GM23338 (cell line): ENCODE measurements at regions not wholly inside any gene's neighbourhood (a gene's known extent, or its start where the extent isn't known, plus 50 kb on each side); places are given as distances from the start of the nearest gene placed in this dataset.

Experiments
- ATAC-seq: fragments of 200-7000 bp; cut with Tn5 transposase; 3 replicates; pipeline ENCODE4 v1.9.1; 2020
- DNase-seq: peaks from one replicate; pipeline ENCODE4 v3.0.0-alpha.2; 2015; ENCODE audit warnings: low spot score
- H2AFZ ChIP-seq: fragments of 200-600 bp; sonication (generic); 2 replicates; pipeline ENCODE4 v1.8.0; 2016; ENCODE audit warnings: antibody characterized with exemption, mild to moderate bottlenecking, moderate library complexity
- H3F3A ChIP-seq: fragments of 200-600 bp; sonication (generic); replicated peaks from 2 replicates; pipeline ENCODE4 v1.8.0; 2017; ENCODE audit warnings: antibody characterized with exemption, mixed run types, low read depth
- H3K27ac ChIP-seq: fragments of 200-600 bp; sonication (generic); 2 replicates; pipeline ENCODE4 v1.6.1; 2016; ENCODE audit warnings: low read depth
- H3K27me3 ChIP-seq: fragments of 200-600 bp; sonication (generic); 2 replicates; pipeline ENCODE4 v1.8.0; 2016; ENCODE audit warnings: mild to moderate bottlenecking, mixed run types, moderate library complexity; ENCODE audit not compliant: insufficient read depth
- H3K36me3 ChIP-seq: fragments of 200-600 bp; sonication (generic); 2 replicates; pipeline ENCODE4 v1.8.0; 2016; ENCODE audit warnings: mild to moderate bottlenecking; ENCODE audit not compliant: insufficient read depth
- H3K4me1 ChIP-seq: fragments of 200-600 bp; sonication (generic); 2 replicates; pipeline ENCODE4 v1.8.0; 2016; ENCODE audit warnings: mild to moderate bottlenecking, moderate library complexity; ENCODE audit not compliant: insufficient read depth
- H3K4me2 ChIP-seq: fragments of 200-600 bp; sonication (generic); 2 replicates; pipeline ENCODE4 v1.7.1; 2017; ENCODE audit warnings: mixed run types
- H3K4me3 ChIP-seq: fragments of 200-600 bp; sonication (generic); 2 replicates; pipeline ENCODE4 v1.6.1; 2016; ENCODE audit warnings: mixed run types
- H3K79me2 ChIP-seq: fragments of 200-600 bp; sonication (generic); replicated peaks from 2 replicates; pipeline ENCODE4 v1.8.0; 2017; ENCODE audit warnings: mild to moderate bottlenecking; ENCODE audit not compliant: insufficient read depth
- H3K9me2 ChIP-seq: fragments of 200-600 bp; sonication (generic); 2 replicates; pipeline ENCODE4 v1.8.0; 2017; ENCODE audit not compliant: insufficient read depth
- H4K20me1 ChIP-seq: fragments of 200-600 bp; sonication (generic); replicated peaks from 2 replicates; pipeline ENCODE4 v1.8.0; 2017; ENCODE audit warnings: mild to moderate bottlenecking; ENCODE audit not compliant: insufficient read depth
- H3K27ac Mint-ChIP-seq: 2 replicates; pipeline ENCODE4 v1.8.0; 2020; ENCODE audit warnings: inconsistent platforms, mild to moderate bottlenecking, moderate library complexity, mixed read lengths
- H3K27me3 Mint-ChIP-seq: 3 replicates; pipeline ENCODE4 v1.8.0; 2022; ENCODE audit warnings: low read depth, mild to moderate bottlenecking, moderate library complexity, mixed read lengths, inconsistent platforms; ENCODE audit not compliant: insufficient read depth, poor library complexity
- H3K36me3 Mint-ChIP-seq: 3 replicates; pipeline ENCODE4 v1.8.0; 2021; ENCODE audit warnings: low read depth, mild to moderate bottlenecking, inconsistent platforms, moderate library complexity, mixed read lengths
- H3K4me1 Mint-ChIP-seq: 3 replicates; pipeline ENCODE4 v1.8.0; 2020; ENCODE audit warnings: mild to moderate bottlenecking, inconsistent platforms, mixed read lengths
- H3K4me3 Mint-ChIP-seq: 3 replicates; pipeline ENCODE4 v1.8.0; 2021; ENCODE audit warnings: moderate library complexity, mild to moderate bottlenecking, inconsistent platforms, mixed read lengths
- H3K9me3 Mint-ChIP-seq: 3 replicates; pipeline ENCODE4 v1.8.0; 2020; ENCODE audit warnings: moderate library complexity, mild to moderate bottlenecking, inconsistent platforms, mixed read lengths
- CREB1 ChIP-seq: fragments of 250-450 bp; sonication (Bioruptor Pico); IDR thresholded peaks from 2 replicates; pipeline ENCODE4 v1.5.0; 2020; ENCODE audit warnings: low read depth, mild to moderate bottlenecking, moderate library complexity
- CTCF ChIP-seq, 2 experiments: fragments of 200-600 bp in 1 of 2; sonication (generic) in 1 of 2; conservative IDR thresholded peaks; 2 replicates each; pipeline versions ENCODE4 v1.5.1 to v1.6.1; 2016 to 2017; ENCODE audit warnings: antibody characterized with exemption in 2 of 2, low read depth in 2 of 2, mild to moderate bottlenecking in 2 of 2, moderate library complexity in 1 of 2
- EZH2 ChIP-seq: fragments of 200-600 bp; sonication (generic); IDR thresholded peaks from one replicate; pipeline ENCODE4 v1.8.0; 2017; ENCODE audit warnings: antibody characterized with exemption, mild to moderate bottlenecking, low read depth; ENCODE audit not compliant: unreplicated experiment
- EZH2phosphoT487 ChIP-seq: fragments of 200-600 bp; sonication (generic); IDR thresholded peaks from one replicate; pipeline ENCODE4 v1.8.1; 2018; ENCODE audit warnings: antibody characterized with exemption; ENCODE audit not compliant: unreplicated experiment
- JUNB ChIP-seq: IDR thresholded peaks from one replicate; pipeline ENCODE4 v1.6.1; 2016; ENCODE audit warnings: antibody characterized with exemption; ENCODE audit not compliant: unreplicated experiment
- NANOG ChIP-seq: IDR thresholded peaks from 2 replicates; pipeline ENCODE4 v1.6.1; 2016; ENCODE audit warnings: antibody characterized with exemption, borderline replicate concordance
- POLR2AphosphoS5 ChIP-seq: IDR thresholded peaks from 2 replicates; pipeline ENCODE4 v1.6.1; 2016; ENCODE audit warnings: antibody characterized with exemption, low read depth
- STAT1 ChIP-seq: IDR thresholded peaks from one replicate; pipeline ENCODE4 v1.6.1; 2016; ENCODE audit warnings: antibody characterized with exemption; ENCODE audit not compliant: unreplicated experiment
- ZNF114 ChIP-seq: fragments of 250-450 bp; sonication (Bioruptor Pico); IDR thresholded peaks from 2 replicates; pipeline ENCODE4 v1.5.0; 2020; ENCODE audit warnings: mild to moderate bottlenecking, moderate library complexity
- ZNF331 ChIP-seq: fragments of 250-450 bp; sonication (Bioruptor Pico); IDR thresholded peaks from 2 replicates; pipeline ENCODE4 v1.5.0; 2020; ENCODE audit warnings: low read depth, mild to moderate bottlenecking, moderate library complexity
- TF ChIP-seq, protein P1 (sequence below): IDR thresholded peaks from 2 replicates; pipeline ENCODE4 v1.6.1; 2016; ENCODE audit warnings: antibody characterized with exemption
- TF ChIP-seq, protein P2 (sequence below): IDR thresholded peaks from one replicate; pipeline ENCODE4 v1.6.1; 2018; ENCODE audit warnings: antibody characterized with exemption; ENCODE audit not compliant: unreplicated experiment
- TF ChIP-seq, protein P3 (sequence below): fragments of 250-450 bp; sonication (Bioruptor Pico); IDR thresholded peaks from 2 replicates; pipeline ENCODE4 v1.5.0; 2020; ENCODE audit warnings: mild to moderate bottlenecking, moderate library complexity

- ATAC-seq (no peak), DNase-seq (no peak)
- H3K4me2 ChIP-seq: no peak overlapping the region
- H3K4me1 ChIP-seq: no peaks in the 10 kb centered on the region
- H3K4me3 ChIP-seq: no peak overlapping the region
- no peaks in the 10 kb centered on the region for H3K9me2 ChIP-seq
- Mint-ChIP-seq H3K4me3 (no peak overlapping the region), H3K9me3 (peaks cover 17% of the 10 kb centered on the region), H3K27me3 (peaks cover 3% of the 10 kb centered on the region), H3K4me1 (no peaks in the 10 kb centered on the region), H3K27ac (no peak overlapping the region), H3K36me3 (no peaks in the 10 kb centered on the region; the same call in 2 of the 3 replicates)
- no peak overlapping the region for H2AFZ ChIP-seq
- H3K79me2 ChIP-seq: no peaks in the 10 kb centered on the region
- H3K27ac ChIP-seq: no peak overlapping the region
- no peaks in the 10 kb centered on the region for H4K20me1 ChIP-seq
- H3K36me3 ChIP-seq: no peaks in the 10 kb centered on the region
- H3K27me3 ChIP-seq: no peaks in the 10 kb centered on the region
- TF ChIP-seq STAT1: no peak
- TF ChIP-seq, protein P1, sequence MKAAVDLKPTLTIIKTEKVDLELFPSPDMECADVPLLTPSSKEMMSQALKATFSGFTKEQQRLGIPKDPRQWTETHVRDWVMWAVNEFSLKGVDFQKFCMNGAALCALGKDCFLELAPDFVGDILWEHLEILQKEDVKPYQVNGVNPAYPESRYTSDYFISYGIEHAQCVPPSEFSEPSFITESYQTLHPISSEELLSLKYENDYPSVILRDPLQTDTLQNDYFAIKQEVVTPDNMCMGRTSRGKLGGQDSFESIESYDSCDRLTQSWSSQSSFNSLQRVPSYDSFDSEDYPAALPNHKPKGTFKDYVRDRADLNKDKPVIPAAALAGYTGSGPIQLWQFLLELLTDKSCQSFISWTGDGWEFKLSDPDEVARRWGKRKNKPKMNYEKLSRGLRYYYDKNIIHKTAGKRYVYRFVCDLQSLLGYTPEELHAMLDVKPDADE: no peak
- TF ChIP-seq CREB1 (CRISPR knock-in tag): no peak
- TF ChIP-seq, protein P2, sequence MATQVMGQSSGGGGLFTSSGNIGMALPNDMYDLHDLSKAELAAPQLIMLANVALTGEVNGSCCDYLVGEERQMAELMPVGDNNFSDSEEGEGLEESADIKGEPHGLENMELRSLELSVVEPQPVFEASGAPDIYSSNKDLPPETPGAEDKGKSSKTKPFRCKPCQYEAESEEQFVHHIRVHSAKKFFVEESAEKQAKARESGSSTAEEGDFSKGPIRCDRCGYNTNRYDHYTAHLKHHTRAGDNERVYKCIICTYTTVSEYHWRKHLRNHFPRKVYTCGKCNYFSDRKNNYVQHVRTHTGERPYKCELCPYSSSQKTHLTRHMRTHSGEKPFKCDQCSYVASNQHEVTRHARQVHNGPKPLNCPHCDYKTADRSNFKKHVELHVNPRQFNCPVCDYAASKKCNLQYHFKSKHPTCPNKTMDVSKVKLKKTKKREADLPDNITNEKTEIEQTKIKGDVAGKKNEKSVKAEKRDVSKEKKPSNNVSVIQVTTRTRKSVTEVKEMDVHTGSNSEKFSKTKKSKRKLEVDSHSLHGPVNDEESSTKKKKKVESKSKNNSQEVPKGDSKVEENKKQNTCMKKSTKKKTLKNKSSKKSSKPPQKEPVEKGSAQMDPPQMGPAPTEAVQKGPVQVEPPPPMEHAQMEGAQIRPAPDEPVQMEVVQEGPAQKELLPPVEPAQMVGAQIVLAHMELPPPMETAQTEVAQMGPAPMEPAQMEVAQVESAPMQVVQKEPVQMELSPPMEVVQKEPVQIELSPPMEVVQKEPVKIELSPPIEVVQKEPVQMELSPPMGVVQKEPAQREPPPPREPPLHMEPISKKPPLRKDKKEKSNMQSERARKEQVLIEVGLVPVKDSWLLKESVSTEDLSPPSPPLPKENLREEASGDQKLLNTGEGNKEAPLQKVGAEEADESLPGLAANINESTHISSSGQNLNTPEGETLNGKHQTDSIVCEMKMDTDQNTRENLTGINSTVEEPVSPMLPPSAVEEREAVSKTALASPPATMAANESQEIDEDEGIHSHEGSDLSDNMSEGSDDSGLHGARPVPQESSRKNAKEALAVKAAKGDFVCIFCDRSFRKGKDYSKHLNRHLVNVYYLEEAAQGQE: no peak
- no peak for TF ChIP-seq JUNB
- TF ChIP-seq, protein P3, sequence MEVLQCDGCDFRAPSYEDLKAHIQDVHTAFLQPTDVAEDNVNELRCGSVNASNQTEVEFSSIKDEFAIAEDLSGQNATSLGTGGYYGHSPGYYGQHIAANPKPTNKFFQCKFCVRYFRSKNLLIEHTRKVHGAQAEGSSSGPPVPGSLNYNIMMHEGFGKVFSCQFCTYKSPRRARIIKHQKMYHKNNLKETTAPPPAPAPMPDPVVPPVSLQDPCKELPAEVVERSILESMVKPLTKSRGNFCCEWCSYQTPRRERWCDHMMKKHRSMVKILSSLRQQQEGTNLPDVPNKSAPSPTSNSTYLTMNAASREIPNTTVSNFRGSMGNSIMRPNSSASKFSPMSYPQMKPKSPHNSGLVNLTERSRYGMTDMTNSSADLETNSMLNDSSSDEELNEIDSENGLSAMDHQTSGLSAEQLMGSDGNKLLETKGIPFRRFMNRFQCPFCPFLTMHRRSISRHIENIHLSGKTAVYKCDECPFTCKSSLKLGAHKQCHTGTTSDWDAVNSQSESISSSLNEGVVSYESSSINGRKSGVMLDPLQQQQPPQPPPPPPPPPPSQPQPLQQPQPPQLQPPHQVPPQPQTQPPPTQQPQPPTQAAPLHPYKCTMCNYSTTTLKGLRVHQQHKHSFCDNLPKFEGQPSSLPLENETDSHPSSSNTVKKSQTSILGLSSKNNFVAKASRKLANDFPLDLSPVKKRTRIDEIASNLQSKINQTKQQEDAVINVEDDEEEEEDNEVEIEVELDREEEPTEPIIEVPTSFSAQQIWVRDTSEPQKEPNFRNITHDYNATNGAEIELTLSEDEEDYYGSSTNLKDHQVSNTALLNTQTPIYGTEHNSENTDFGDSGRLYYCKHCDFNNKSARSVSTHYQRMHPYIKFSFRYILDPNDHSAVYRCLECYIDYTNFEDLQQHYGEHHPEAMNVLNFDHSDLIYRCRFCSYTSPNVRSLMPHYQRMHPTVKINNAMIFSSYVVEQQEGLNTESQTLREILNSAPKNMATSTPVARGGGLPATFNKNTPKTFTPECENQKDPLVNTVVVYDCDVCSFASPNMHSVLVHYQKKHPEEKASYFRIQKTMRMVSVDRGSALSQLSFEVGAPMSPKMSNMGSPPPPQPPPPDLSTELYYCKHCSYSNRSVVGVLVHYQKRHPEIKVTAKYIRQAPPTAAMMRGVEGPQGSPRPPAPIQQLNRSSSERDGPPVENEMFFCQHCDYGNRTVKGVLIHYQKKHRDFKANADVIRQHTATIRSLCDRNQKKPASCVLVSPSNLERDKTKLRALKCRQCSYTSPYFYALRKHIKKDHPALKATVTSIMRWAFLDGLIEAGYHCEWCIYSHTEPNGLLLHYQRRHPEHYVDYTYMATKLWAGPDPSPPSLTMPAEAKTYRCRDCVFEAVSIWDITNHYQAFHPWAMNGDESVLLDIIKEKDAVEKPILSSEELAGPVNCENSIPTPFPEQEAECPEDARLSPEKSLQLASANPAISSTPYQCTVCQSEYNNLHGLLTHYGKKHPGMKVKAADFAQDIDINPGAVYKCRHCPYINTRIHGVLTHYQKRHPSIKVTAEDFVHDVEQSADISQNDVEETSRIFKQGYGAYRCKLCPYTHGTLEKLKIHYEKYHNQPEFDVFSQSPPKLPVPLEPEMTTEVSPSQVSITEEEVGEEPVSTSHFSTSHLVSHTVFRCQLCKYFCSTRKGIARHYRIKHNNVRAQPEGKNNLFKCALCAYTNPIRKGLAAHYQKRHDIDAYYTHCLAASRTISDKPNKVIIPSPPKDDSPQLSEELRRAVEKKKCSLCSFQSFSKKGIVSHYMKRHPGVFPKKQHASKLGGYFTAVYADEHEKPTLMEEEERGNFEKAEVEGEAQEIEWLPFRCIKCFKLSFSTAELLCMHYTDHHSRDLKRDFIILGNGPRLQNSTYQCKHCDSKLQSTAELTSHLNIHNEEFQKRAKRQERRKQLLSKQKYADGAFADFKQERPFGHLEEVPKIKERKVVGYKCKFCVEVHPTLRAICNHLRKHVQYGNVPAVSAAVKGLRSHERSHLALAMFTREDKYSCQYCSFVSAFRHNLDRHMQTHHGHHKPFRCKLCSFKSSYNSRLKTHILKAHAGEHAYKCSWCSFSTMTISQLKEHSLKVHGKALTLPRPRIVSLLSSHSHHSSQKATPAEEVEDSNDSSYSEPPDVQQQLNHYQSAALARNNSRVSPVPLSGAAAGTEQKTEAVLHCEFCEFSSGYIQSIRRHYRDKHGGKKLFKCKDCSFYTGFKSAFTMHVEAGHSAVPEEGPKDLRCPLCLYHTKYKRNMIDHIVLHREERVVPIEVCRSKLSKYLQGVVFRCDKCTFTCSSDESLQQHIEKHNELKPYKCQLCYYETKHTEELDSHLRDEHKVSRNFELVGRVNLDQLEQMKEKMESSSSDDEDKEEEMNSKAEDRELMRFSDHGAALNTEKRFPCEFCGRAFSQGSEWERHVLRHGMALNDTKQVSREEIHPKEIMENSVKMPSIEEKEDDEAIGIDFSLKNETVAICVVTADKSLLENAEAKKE (CRISPR knock-in tag): no peak
- TF ChIP-seq ZNF114: no peak
- TF ChIP-seq POLR2AphosphoS5: no peak
- no peak for TF ChIP-seq CTCF (conservative IDR thresholded peaks at IDR 0.05; ENCODE audit: low read depth in 2 of 2)
- no peak for TF ChIP-seq NANOG
- no peak for TF ChIP-seq EZH2
- TF ChIP-seq EZH2phosphoT487: no peak
- TF ChIP-seq ZNF331 (CRISPR knock-in tag): no peak
- no peaks in the 10 kb centered on the region for H3F3A ChIP-seq
These were observed 1293.1 kb upstream of the EYS start for GRCh38 chr6:67000121-67000520.
